Activated naive CD8-positive, alpha-beta T cell treated with anti-CD3 and anti-CD28 coated beads, Interleukin-2, amount 50 U/mL, for 24 hours (primary cell): ENCODE measurements at regions not wholly inside any gene's neighbourhood (a gene's known extent, or its start where the extent isn't known, plus 50 kb on each side); places are given as distances from the start of the nearest gene placed in this dataset.

ENCODE experiments used
- ATAC-seq: fragments of 150-1000 bp; cut with Tn5 transposase; one replicate; pipeline ENCODE4 v1.10.0; 2021
- DNase-seq: peaks from one replicate; pipeline ENCODE4 v3.0.0; 2021
- H3K27ac Mint-ChIP-seq: one replicate; pipeline ENCODE4 v1.8.0; 2021; ENCODE audit warnings: mild to moderate bottlenecking, mixed read lengths
- H3K27me3 Mint-ChIP-seq: one replicate; pipeline ENCODE4 v1.8.0; 2021; ENCODE audit warnings: mixed read lengths
- H3K36me3 Mint-ChIP-seq: one replicate; pipeline ENCODE4 v1.8.0; 2021; ENCODE audit warnings: low read depth, mixed read lengths
- H3K4me1 Mint-ChIP-seq: one replicate; pipeline ENCODE4 v1.8.0; 2021; ENCODE audit warnings: mixed read lengths
- H3K4me3 Mint-ChIP-seq: one replicate; pipeline ENCODE4 v1.8.0; 2021; ENCODE audit warnings: mild to moderate bottlenecking, moderate library complexity, mixed read lengths
- H3K9me3 Mint-ChIP-seq: one replicate; pipeline ENCODE4 v1.8.0; 2021; ENCODE audit warnings: mixed read lengths

DNA sequence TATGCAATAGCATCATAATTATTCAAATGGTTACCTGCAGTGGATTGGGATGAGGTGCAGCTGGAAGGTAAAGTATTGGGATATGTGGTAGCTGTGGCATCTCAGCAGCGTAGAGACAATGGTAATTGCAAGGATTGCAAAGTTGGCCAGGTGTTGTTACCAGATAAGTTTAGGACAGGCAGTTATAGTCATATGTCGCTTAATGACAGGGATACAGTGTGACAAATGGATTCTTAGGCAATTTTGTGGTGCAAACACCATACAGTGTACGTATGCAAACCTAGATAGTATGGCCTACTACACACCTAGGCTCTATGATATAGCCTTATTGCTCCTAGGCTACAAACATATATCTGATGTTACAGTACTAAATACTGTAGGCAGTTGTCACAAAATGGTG is 163.5 kb upstream of the LYZL2 start:
- H3K4me3 Mint-ChIP-seq: no peak overlapping the region
- H3K9me3 Mint-ChIP-seq: no peaks in the 10 kb centered on the region
- no peak for DNase-seq
- no peaks in the 10 kb centered on the region for H3K36me3 Mint-ChIP-seq
- no peaks in the 10 kb centered on the region for H3K27me3 Mint-ChIP-seq
- ATAC-seq: no peak
- peaks cover 22% of the 10 kb centered on the region for H3K4me1 Mint-ChIP-seq
- H3K27ac Mint-ChIP-seq: no peak overlapping the region

DNA sequence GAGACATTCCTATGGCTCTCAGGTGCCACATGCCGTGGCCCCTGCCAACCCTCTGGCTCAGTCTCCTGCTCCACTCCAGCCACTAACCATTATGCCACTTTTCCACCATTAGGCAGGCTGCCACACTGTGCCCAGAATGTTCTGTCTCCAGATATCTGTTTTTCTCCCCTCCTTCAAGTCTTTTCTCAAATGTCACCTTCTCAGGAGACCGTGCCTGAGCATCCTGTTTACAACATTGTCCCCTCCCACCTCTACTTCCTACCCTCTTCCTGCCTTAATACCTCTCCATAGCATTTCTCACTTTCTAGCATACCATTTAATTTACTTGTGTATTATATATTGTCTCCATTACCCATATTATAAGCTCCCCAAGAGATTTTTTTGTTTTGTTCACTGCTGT is 162.5 kb upstream of the LYZL2 start:
- DNase-seq (no peak), ATAC-seq (no peak)
- Mint-ChIP-seq H3K9me3 (no peaks in the 10 kb centered on the region), H3K36me3 (no peaks in the 10 kb centered on the region), H3K4me1 (peaks cover 23% of the 10 kb centered on the region), H3K27me3 (no peaks in the 10 kb centered on the region), H3K4me3 (no peak overlapping the region), H3K27ac (peak overlapping the region; percentile 29)

DNA sequence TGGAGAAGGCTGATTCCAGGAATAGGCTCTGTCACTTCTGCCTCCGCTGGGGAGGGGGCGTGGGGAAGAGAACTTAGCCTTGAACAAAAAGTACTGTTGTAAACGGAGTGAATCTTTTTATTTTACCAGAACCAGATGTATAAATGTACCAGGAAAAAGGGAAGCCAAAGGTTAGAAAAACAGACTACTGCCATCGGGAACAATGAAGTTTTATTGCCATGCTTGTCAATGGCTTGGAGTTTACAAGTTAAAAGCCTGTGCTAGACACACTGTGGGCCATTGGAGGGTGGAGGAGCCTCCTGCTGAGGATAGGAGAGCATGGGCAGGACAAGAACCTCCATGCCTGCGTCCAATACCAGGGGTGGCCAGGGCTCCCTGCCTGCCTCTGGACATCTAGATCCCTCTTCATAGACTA is 161.7 kb upstream of the LYZL2 start:
- no peak for DNase-seq
- Mint-ChIP-seq H3K27ac (no peak overlapping the region), H3K27me3 (no peaks in the 10 kb centered on the region), H3K36me3 (no peaks in the 10 kb centered on the region), H3K9me3 (no peaks in the 10 kb centered on the region), H3K4me3 (no peak overlapping the region), H3K4me1 (peaks cover 23% of the 10 kb centered on the region)
- ATAC-seq: no peak

DNA sequence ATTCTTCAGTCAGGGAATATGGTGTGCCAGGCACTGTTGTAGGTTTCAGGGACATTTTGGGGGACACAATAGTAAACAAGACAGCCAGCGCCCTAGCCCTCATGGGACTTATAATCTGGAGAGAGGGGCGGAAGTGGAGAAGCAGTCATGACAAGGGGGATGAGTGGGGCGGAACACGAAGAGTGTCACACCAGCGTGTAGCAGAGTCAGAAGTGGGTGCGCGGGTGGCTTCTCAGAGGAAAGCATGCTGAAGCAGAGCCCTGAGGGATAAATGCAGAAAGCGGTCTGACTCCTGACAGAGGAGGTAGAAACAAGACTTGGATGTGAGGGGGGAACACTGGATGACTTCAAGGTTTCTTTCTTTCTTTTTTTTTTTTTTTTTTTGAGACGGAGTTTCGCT is 160.3 kb upstream of the LYZL2 start:
- no peaks in the 10 kb centered on the region for H3K36me3 Mint-ChIP-seq
- DNase-seq (no peak), ATAC-seq (no peak)
- H3K4me3 Mint-ChIP-seq: no peak overlapping the region
- peaks cover 28% of the 10 kb centered on the region for H3K4me1 Mint-ChIP-seq
- peaks cover 3% of the 10 kb centered on the region for H3K27me3 Mint-ChIP-seq
- H3K9me3 Mint-ChIP-seq: no peaks in the 10 kb centered on the region
- no peak overlapping the region for H3K27ac Mint-ChIP-seq

DNA sequence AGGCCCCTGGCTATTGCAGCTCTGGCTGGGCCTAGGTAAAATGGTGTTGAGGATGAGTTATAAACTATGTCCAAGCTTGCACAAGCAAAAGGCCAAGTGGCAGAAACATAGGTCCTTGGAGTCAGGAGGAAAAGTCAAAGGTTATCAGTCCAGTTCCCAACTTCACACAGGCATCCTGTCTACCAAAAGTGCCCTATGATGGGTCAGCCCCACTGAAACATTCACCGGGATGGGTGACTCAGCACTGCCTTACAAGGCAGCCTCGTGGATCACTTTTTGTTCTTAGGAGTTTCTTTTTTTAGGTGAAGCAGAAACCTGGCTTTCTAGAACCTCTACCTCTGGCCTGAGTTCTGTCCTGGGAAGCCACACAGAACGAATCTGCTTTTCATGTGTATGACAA is 158.8 kb upstream of the LYZL2 start:
- peaks cover 41% of the 10 kb centered on the region for H3K4me1 Mint-ChIP-seq
- DNase-seq (no peak), ATAC-seq (no peak)
- no peak overlapping the region for H3K4me3 Mint-ChIP-seq
- no peak overlapping the region for H3K27ac Mint-ChIP-seq
- no peaks in the 10 kb centered on the region for H3K9me3 Mint-ChIP-seq
- peaks cover 3% of the 10 kb centered on the region for H3K27me3 Mint-ChIP-seq
- H3K36me3 Mint-ChIP-seq: no peaks in the 10 kb centered on the region

DNA sequence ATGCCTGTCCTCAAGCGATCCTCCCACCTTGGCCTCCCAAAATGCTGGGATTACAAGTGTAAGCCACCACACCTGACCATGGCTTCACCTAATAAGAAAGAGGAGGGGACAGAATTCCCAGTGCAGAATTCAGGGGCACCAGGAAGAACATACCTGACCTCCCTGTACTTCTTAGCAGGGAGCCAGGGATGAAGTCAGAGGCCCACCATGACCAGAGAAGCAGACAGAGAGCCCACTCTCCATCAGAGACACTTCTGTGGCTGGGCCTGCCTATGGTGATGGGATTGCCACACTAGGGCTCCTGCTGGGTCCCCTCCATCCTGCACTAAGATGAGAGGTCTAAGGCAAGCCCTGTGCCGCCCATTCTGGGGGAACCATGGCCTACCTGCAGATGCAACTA is 157.4 kb upstream of the LYZL2 start:
- H3K27me3 Mint-ChIP-seq: peaks cover 3% of the 10 kb centered on the region
- DNase-seq: no peak
- H3K36me3 Mint-ChIP-seq: no peaks in the 10 kb centered on the region
- H3K27ac Mint-ChIP-seq: no peak overlapping the region
- peaks cover 36% of the 10 kb centered on the region for H3K4me1 Mint-ChIP-seq
- no peak overlapping the region for H3K4me3 Mint-ChIP-seq
- no peaks in the 10 kb centered on the region for H3K9me3 Mint-ChIP-seq
- ATAC-seq: no peak

DNA sequence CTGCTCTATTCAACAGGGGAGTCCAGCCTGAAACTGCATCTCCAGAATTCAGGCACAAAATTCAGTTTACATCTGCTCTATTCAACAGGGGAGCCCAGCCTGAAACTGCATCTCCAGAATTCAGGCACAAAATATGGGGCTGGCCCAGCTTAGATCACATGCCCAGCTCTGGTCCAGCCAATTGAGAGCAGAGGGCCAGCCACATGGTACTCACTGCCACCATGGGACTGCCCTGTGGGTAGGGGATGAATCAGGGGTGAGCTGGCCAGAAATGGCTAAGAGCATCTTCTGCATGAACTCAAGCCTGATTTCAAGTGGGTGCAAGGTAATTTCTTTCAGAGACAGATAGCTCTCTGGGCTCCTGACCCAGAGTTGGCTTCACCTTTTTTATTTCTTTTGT is 156.6 kb upstream of the LYZL2 start:
- DNase-seq (peak; percentile 6), ATAC-seq (peak; percentile 30)
- Mint-ChIP-seq H3K36me3 (no peaks in the 10 kb centered on the region), H3K27me3 (peaks cover 3% of the 10 kb centered on the region), H3K27ac (no peak overlapping the region), H3K4me1 (peaks cover 28% of the 10 kb centered on the region), H3K9me3 (no peaks in the 10 kb centered on the region), H3K4me3 (peak overlapping the region; percentile 76)

DNA sequence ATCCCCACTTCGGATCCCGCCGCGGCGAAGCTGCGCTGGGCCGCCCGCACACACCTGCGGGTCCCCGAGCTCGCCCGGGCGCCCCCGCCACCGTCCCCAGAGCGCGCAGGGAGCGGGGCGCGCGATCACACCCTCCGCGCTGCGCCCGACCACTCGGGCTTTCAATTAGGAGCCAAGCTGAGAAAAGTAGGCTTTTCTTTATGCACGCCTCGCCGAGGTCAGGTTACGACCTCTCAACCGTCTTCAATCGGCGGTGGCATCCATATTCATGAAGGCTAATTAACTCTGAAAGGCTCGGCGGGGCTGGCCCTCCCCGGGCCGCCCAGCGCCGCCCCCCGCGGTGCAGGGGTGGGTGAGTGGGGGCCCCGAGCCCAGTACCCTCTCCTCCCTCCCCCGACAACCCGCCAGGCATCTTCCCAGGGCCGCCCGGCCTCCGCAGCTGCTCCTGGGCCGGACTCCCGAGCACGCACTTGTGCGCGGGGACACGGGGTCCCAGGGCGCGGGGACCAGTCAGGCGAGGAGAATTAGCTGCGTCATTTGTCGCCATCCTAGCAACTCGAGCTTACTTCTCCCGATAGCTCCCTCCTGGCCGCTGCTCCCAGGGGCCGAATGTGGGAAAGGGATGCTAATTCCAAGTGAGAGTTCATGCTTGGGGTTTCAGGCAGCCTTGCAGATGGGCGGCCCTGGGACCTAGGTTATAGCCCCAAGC is 155.5 kb upstream of the LYZL2 start:
- peaks cover 3% of the 10 kb centered on the region for H3K27me3 Mint-ChIP-seq
- H3K36me3 Mint-ChIP-seq: no peaks in the 10 kb centered on the region
- ATAC-seq (peak; percentile 17), DNase-seq (peak; percentile 40)
- H3K4me3 Mint-ChIP-seq: peak overlapping the region; percentile 76
- peaks cover 26% of the 10 kb centered on the region for H3K4me1 Mint-ChIP-seq
- no peak overlapping the region for H3K27ac Mint-ChIP-seq
- no peaks in the 10 kb centered on the region for H3K9me3 Mint-ChIP-seq

DNA sequence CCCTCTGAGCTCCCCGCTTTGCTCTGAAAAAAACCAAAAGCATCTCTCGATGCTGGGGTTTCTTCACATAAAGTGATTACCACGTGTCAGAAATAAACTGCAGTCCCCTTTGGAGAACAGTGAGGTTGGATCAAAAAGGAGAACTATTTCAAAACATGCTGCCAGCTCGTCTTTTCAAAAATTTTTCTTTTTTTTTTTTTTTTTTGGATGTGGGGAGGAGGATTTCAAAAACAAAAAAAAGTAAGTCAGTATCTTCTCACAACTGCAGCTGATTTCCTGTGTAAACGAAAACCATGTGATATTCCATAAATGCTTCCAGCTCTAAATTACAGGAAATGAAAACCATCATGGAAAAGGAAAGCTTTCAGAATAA is 155.0 kb upstream of the LYZL2 start:
- Mint-ChIP-seq H3K27me3 (peaks cover 3% of the 10 kb centered on the region), H3K4me3 (peak overlapping the region; percentile 76), H3K36me3 (no peaks in the 10 kb centered on the region), H3K27ac (peak overlapping the region; percentile 68), H3K4me1 (peaks cover 23% of the 10 kb centered on the region), H3K9me3 (no peaks in the 10 kb centered on the region)
- DNase-seq (no peak), ATAC-seq (no peak)

DNA sequence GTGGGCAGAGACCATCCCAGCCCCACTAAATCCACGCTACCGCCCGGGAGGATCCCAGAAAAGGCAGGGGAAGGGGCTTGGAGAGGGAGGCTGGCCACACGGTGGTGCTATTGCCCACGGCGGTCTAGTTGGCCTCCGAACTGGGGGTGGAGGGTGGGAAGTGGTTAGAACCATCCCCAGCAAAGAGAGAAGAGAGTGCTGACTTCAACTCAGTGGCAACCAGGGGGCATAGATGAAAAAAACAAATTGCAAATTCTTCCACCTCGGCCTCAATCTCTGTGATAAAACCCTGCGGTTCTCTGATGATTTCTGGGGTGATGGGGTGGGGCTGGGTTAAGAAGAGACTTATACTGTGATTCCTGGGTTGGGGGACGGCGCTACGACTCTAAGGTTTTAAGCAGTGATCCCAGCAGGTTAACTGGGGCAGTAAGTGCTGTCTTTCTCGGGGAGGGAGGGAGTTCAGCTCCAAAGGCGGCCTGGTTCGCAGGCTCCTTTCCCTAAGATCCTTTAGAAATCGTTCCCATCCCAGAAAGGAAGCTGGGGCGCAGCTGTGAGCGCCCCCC is 154.5 kb upstream of the LYZL2 start:
- Mint-ChIP-seq H3K36me3 (no peaks in the 10 kb centered on the region), H3K27ac (peak overlapping the region; percentile 68), H3K4me1 (peaks cover 23% of the 10 kb centered on the region), H3K4me3 (peak overlapping the region; percentile 76), H3K27me3 (peaks cover 3% of the 10 kb centered on the region), H3K9me3 (no peaks in the 10 kb centered on the region)
- ATAC-seq (peak; percentile 82), DNase-seq (peak; percentile 90)

DNA sequence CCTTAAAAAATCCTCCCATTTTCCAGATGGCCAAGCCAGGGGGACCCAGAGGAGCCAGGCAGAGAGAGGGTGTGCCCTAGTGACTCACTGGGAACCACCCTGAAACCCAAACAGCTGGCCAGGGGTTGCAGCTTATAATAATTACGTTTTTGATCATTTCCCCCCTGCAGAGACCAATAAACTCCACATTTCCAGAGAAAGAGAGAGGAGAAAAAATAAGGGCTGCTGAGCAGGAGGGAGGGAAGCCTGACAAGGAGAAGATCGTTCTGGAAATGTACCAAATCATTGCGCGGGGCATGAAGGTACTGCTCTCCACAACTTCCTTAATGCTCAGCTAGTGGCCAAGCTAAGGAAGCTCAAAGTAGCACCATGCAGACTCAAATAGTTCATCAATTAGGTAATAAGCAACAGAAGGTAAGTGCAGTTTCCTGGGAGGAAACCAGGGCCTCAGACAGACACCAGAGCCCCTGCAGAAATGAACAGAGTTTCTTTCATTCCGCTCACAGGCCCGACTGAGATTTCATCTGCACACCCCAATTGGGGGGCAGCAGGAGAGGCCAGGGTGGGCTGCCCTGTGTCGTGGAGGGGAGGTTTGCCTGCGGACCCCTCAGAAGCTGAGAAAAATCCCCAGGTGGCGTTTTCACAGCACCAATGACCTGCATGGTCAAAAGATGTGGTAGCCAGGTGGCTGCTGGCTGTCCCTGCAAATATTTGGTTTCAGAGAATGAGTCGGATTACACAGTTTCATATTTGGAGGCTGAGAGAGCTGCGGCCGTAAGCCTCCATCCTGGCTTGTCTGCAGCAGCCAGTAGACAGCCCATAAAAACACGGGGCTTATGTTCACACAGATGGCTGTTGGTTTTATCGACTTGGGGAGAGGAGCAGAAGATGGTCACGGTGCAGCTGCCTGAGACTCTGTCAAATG is 153.2 kb upstream of the LYZL2 start:
- H3K4me1 Mint-ChIP-seq: peaks cover 18% of the 10 kb centered on the region
- H3K27me3 Mint-ChIP-seq: peaks cover 4% of the 10 kb centered on the region

DNA sequence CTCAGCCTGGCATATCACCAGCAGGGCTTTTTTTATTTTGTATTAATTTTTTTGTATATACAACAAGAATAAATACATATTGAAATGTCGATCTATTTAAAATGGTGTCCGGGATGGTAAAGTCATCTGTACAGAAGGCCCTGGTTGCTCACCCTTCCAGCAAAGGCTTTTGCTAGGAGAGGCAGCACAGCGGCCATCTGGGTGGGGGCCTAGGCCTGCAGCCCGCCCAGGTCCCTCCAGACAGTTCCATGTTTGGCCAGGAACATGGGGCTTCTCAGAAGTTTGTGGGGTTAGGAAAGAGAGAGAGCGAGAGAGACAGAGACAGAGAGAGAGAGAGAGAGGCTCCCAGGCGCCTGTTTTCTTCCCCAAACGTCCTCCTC is 152.6 kb upstream of the LYZL2 start:
- no peak for ATAC-seq
- H3K9me3 Mint-ChIP-seq: no peaks in the 10 kb centered on the region
- H3K4me1 Mint-ChIP-seq: peaks cover 18% of the 10 kb centered on the region
- no peak overlapping the region for H3K27ac Mint-ChIP-seq
- no peaks in the 10 kb centered on the region for H3K36me3 Mint-ChIP-seq
- H3K4me3 Mint-ChIP-seq: no peak overlapping the region
- DNase-seq: no peak
- peaks cover 7% of the 10 kb centered on the region for H3K27me3 Mint-ChIP-seq

More for the DNA sequence above, 153.2 kb upstream of the LYZL2 start:
- Mint-ChIP-seq H3K36me3 (no peaks in the 10 kb centered on the region), H3K9me3 (no peaks in the 10 kb centered on the region), H3K27ac (no peak overlapping the region), H3K4me3 (no peak overlapping the region)
- no peak for ATAC-seq
- DNase-seq: no peak

DNA sequence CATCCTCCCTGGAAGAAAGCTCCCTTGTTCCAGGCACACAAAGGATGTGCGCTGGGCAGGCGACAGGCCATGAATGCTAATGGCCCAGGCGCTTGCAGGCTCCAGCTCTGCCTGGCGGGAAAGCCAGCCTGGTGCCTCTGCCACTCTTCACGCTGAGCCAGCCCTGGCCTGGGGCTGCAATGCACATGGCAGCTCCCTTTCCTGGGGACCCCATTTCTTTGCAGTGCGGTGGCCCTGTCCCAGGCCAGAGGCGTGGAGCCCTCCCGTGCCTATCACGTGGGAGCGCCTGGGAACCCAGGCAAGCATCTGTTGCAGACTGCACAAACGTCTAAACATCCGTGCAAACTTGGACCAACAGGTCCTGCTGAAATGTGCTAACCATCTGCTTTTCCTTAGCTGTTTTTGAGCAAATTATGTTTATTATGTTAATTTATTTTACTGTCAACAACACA is 152.1 kb upstream of the LYZL2 start:
- DNase-seq: no peak
- no peak for ATAC-seq
- Mint-ChIP-seq H3K27ac (no peak overlapping the region), H3K4me1 (peaks cover 18% of the 10 kb centered on the region), H3K36me3 (no peaks in the 10 kb centered on the region), H3K9me3 (no peaks in the 10 kb centered on the region), H3K27me3 (peaks cover 7% of the 10 kb centered on the region), H3K4me3 (no peak overlapping the region)

DNA sequence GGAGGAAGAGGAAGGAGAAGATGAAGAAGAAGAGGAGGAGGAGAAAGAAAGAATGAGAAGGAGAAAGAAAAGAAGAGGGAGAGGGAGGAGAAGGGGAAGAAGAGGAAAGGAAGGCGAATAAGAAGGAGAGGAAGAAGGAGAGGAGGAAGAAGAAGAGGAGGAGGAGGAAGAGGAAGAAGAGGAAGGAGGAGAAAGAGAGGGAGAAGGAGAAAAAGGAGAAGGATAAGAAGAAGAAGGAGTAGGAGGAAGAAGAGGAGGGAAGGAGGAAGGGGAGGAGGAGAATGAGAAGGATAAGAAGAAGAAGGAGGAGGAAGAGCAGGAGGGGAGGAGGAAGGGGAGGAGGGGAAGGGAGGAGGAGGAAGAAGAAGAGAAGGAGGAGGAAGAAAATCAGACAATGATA is 149.2 kb upstream of the LYZL2 start:
- Mint-ChIP-seq H3K9me3 (no peaks in the 10 kb centered on the region), H3K36me3 (no peaks in the 10 kb centered on the region), H3K27ac (no peak overlapping the region), H3K4me1 (peaks cover 3% of the 10 kb centered on the region), H3K4me3 (no peak overlapping the region), H3K27me3 (peaks cover 4% of the 10 kb centered on the region)
- DNase-seq: no peak
- no peak for ATAC-seq
